GM19463 (cell line): ENCODE measurements at regions not wholly inside any gene's neighbourhood (a gene's known extent, or its start where the extent isn't known, plus 50 kb on each side); places are given as distances from the start of the nearest gene placed in this dataset.

Source experiments
- ATAC-seq: cut with Tn5 transposase; IDR thresholded peaks from one replicate; pipeline ENCODE4 v1.9.1; 2021; ENCODE audit warnings: mild to moderate bottlenecking, moderate library complexity; ENCODE audit not compliant: unreplicated experiment

- ATAC-seq, result no peak
Observed at GRCh38 chr1:221900678-221901077, 158.8 kb upstream of the DUSP10 start.

GRCh38 chr1:221897321-221897721 is 155.4 kb upstream of the DUSP10 start:
- ATAC-seq, result no peak

- no peak for ATAC-seq
Observed at GRCh38 chr1:221892301-221892830, 150.5 kb upstream of the DUSP10 start.

- ATAC-seq, result no peak
Observed at GRCh38 chr1:221891708-221892107, 149.8 kb upstream of the DUSP10 start.

GRCh38 chr1:221888801-221889200 is 146.9 kb upstream of the DUSP10 start:
- no peak for ATAC-seq

- no peak for ATAC-seq
Observed at GRCh38 chr1:221888218-221888617, 146.3 kb upstream of the DUSP10 start.

- ATAC-seq, result no peak
Observed at GRCh38 chr1:221887758-221888157, 145.9 kb upstream of the DUSP10 start.

GRCh38 chr1:221887415-221887746 is 145.5 kb upstream of the DUSP10 start:
- ATAC-seq, result no peak

- no peak for ATAC-seq
Observed at GRCh38 chr1:221886743-221887414, 145.0 kb upstream of the DUSP10 start.

GRCh38 chr1:221886311-221886710 is 144.4 kb upstream of the DUSP10 start:
- ATAC-seq, result no peak

GRCh38 chr1:221884821-221885220 is 142.9 kb upstream of the DUSP10 start:
- ATAC-seq, result no peak

- ATAC-seq, result no peak
Observed at GRCh38 chr1:221881805-221882581, 140.1 kb upstream of the DUSP10 start.

- no peak for ATAC-seq
Observed at GRCh38 chr1:221880182-221880581, 138.3 kb upstream of the DUSP10 start.

GRCh38 chr1:221878134-221878533 is 136.2 kb upstream of the DUSP10 start:
- peak; percentile 69 for ATAC-seq

- no peak for ATAC-seq
Observed at GRCh38 chr1:221877311-221877710, 135.4 kb upstream of the DUSP10 start.

GRCh38 chr1:221875004-221875330 is 133.1 kb upstream of the DUSP10 start:
- no peak for ATAC-seq

GRCh38 chr1:221874285-221875003 is 132.6 kb upstream of the DUSP10 start:
- ATAC-seq, result no peak

GRCh38 chr1:221873673-221874072 is 131.8 kb upstream of the DUSP10 start:
- no peak for ATAC-seq

GRCh38 chr1:221871056-221871455 is 129.2 kb upstream of the DUSP10 start:
- no peak for ATAC-seq

GRCh38 chr1:221869779-221870178 is 127.9 kb upstream of the DUSP10 start:
- ATAC-seq, result no peak

GRCh38 chr1:221868593-221869303 is 126.9 kb upstream of the DUSP10 start:
- no peak for ATAC-seq
